Stimulated activated CD4-positive, alpha-beta T cell treated with anti-CD3 and anti-CD28 coated beads, TNF-alpha, amount 100 ng/mL, for 4 hours (primary cell): ENCODE measurements at regions not wholly inside any gene's neighbourhood (a gene's known extent, or its start where the extent isn't known, plus 50 kb on each side); places are given as distances from the start of the nearest gene placed in this dataset.

ENCODE experiments used
- DNase-seq, 3 experiments: peaks; one replicate each; pipeline ENCODE4 v3.0.0-alpha.2; 2020; ENCODE audit warnings: low read depth in 3 of 3

GRCh38 chr7:112882991-112883390, 92.8 kb upstream of the TMEM168 start:
- no peak for DNase-seq

GRCh38 chr7:112882511-112882910, 92.3 kb upstream of the TMEM168 start:
- no peak for DNase-seq

- DNase-seq: no peak
These were observed 91.8 kb upstream of the TMEM168 start for GRCh38 chr7:112882022-112882421.

GRCh38 chr7:112880818-112881418, 90.7 kb upstream of the TMEM168 start:
- no peak for DNase-seq

- no peak for DNase-seq
These were observed 87.7 kb upstream of the TMEM168 start for GRCh38 chr7:112877691-112878460.

GRCh38 chr7:112876877-112877276, 86.7 kb upstream of the TMEM168 start:
- no peak for DNase-seq

- no peak for DNase-seq
These were observed 84.7 kb upstream of the TMEM168 start for GRCh38 chr7:112874909-112875308.

DNA sequence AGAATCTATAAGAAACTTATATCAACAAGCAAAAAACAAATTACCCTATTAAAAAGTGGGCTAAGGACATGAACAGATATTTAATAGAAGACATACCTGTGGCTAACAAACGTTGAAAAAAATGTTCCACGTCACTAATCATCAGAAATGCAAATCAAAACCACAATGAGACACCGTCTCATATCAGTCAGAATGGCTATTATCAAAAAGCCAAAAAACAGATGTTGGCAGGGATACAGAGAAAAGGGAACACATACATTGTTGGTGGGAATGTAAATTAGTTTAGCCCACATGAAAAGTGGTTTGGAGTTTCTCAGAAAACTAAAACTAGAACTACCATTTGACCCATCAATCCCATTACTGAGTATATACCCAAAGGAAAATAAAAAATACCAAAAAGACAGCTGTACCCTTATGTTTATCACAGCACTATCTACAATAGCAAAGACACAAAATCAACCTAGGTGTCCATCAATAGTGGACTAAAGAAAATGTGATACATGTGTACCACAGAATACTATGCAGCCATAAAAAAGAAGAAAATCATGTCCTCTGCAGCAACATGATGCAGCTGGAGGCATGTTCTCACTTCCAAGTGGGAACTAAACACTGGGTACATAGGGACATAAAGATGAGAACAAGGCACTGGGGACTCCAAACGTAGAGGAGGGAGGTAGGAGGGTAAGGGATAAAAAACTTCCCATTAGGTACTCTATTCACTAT, 83.8 kb upstream of the TMEM168 start:
- DNase-seq: no peak

DNA sequence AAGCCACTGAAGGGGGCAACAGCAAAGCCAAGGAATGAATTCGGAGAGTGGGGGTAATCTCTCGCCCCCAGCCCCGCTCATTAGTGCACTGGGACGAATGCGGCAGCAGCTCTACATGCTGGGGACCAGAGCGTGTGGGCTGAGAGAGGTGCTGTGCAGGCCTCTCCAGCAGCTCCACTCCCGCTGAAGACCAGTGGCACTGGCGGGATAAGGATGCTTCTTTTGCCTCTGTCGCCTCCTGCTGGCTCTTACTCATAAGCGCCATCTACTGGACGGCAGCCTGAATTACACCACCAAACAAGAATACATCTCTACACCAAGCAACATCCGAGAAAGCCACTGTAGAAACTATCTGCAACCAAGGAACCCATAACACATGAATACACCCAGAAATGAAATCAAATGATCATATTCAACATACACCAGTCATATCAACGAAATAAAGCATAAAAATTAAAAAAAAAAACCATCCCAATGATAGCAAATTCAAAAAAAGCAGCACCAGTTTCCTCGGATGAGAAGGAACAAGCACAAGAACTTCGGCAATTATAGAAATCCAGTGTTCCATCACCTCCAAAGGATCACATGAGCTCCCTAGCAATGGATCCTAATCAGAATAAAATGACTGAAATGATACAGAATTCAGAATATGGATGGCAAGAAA, 79.0 kb upstream of the TMEM168 start:
- peak in 2 of 3 experiments; percentile 11 to 14 for DNase-seq

DNA sequence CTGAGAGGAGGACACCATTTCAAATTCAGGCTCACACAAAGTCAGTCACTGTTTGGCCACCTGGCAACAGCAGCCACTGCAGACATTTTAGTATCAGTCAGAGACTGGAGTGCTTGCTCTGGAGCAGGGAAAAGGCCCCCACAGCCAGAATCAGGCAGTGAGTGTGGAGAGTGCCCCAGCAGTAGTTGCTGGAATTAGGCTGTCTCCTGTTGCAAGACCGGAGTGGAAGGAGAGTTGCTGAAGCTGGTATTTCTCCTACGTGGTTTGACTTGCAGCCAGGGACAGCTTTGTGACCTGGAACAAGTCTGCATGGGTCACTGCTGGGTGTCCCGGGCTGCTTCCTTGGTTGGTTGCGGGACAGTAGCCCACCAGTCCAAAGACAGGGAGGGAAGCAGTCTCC, 78.4 kb upstream of the TMEM168 start:
- no peak for DNase-seq

GRCh38 chr7:112866424-112866823, 76.2 kb upstream of the TMEM168 start:
- no peak for DNase-seq

DNA sequence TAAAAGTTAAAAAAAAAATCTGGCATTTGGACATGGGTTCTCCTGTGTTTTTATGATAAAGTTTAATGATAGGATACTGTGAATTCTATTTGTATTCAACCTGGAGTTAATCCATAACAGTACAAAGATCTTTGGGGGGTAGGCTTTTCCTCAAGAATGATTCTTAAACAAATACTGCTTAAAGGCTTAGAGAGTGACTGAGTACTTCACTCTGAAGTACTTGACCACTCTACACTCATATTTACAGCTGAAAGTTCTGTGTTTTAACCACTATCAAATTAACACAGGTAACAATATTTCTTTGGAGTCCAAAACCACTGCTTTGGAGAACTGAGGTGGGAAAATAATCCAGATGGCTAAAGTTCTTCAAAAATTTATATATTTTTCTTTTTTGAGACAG, 74.2 kb upstream of the TMEM168 start:
- DNase-seq: no peak

- no peak for DNase-seq
These were observed 68.6 kb upstream of the TMEM168 start for GRCh38 chr7:112858838-112859237.

DNA sequence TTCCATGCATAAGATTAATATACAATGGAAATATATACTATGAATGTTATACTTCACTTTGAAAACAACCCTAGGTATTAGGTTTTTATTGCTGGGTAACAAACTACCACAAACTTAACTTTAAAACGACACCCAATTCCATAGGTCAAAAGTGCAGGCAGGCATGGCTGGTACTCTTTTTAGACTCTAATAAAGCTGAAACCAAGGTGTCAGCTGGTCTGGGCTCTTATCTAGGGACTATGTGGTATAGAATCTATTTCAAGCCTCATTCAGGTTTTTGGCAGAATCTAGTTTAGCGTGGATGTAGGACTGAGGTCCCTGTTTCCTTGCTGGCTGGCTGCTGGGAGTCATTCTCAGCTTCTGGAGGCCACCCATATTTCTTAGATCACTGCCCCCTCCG, 65.0 kb upstream of the TMEM168 start:
- no peak for DNase-seq

- no peak for DNase-seq
These were observed 64.0 kb upstream of the TMEM168 start for GRCh38 chr7:112854169-112854568.

- DNase-seq: no peak
These were observed 63.2 kb upstream of the TMEM168 start for GRCh38 chr7:112853422-112853821.

DNA sequence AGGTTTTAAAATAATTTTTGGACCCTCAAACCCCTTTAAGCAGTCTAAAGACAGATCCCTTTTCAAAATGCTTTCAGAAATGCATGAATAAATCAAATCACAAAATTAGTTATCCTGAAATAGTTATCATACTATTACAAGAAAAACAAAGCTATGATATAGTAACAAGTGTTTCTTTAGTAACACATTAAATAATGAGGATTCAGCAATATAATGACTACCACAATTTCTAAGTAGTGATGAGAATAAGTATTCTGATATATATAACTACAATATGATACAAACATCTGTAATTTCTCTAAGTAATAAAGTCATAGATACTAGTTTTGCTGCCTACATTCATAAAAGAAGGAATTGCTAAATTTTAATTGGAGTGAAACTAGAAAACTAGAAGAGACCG, 53.0 kb upstream of the TMEM168 start:
- no peak for DNase-seq
